ENCODE measurements at regions not wholly inside any gene's neighbourhood (a gene's known extent, or its start where the extent isn't known, plus 50 kb on each side); places are given as distances from the start of the nearest gene placed in this dataset.

DNA sequence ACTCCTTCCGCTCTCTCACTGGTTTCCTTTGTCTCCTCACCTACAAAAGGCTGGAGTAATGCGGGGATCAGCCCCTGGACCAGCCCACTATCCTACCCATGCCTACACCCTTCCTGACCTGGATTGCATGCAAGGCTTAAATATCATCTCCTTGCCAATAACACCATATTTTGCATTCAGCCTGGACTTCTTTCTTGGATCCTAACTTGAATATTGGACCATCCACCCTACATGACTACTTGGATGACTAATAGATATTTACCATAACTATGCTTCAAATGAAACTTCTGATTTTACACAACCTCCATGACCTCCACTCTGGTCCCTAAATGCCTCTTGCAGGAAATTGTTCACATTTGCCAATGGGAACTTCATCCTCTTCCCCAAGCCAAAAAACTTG, 188.3 kb upstream of the AKR1E2 start:
- H3K4me3 ChIP-seq (replicated peaks; ENCODE audit: low read depth, low read length), result no peak overlapping the region
- TF ChIP-seq, protein P1, sequence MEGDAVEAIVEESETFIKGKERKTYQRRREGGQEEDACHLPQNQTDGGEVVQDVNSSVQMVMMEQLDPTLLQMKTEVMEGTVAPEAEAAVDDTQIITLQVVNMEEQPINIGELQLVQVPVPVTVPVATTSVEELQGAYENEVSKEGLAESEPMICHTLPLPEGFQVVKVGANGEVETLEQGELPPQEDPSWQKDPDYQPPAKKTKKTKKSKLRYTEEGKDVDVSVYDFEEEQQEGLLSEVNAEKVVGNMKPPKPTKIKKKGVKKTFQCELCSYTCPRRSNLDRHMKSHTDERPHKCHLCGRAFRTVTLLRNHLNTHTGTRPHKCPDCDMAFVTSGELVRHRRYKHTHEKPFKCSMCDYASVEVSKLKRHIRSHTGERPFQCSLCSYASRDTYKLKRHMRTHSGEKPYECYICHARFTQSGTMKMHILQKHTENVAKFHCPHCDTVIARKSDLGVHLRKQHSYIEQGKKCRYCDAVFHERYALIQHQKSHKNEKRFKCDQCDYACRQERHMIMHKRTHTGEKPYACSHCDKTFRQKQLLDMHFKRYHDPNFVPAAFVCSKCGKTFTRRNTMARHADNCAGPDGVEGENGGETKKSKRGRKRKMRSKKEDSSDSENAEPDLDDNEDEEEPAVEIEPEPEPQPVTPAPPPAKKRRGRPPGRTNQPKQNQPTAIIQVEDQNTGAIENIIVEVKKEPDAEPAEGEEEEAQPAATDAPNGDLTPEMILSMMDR (IDR thresholded peaks at IDR 0.05; ENCODE audit: low read depth, low read length, missing control alignments), result no peak
- DNase-seq (ENCODE audit: extremely low read depth, low read depth), result no peak

DNA sequence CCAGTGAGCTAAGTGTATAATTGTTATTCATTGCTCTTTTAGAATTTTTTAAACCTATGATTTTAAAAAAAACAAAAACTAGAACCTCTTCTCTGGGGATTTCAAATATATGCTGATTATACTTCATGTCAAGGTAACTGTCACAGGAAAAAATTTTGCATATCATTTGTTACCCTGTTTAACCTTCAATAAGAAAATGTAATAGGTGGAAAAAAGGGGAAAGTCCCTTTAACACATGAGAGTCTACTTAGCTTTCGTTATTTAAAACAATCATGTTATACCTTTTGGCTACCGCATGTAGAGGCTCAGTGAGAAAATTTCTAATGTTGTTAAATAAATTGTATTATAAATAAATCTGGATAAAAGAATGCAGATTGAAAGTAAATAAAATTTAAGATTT, 190.1 kb upstream of the AKR1E2 start:
- TF ChIP-seq, protein P1 (IDR thresholded peaks at IDR 0.05; ENCODE audit: low read depth, low read length, missing control alignments), result no peak
- no peak overlapping the region for H3K4me3 ChIP-seq (replicated peaks; ENCODE audit: low read depth, low read length)
- DNase-seq (ENCODE audit: extremely low read depth, low read depth), result no peak

DNA sequence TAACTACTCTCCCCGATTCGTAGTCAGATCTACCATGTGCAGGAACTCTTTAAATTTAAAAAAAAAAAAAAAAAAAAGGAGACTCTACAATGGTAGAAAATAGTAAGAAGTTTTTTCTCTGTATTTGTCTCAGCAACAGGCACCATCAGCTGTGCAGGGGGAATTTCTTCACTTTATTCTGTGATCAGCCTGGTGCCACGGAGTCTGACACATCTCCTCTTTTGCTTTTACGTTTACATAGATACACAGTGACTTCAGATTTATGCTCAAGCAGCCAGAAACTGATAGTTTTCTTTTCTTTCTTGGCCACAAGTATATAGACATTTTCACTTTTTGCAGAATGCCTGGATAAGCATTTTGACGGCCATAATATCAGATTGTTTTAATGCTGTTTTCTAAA, 190.6 kb upstream of the AKR1E2 start:
- TF ChIP-seq, protein P1 (IDR thresholded peaks at IDR 0.05; ENCODE audit: low read depth, low read length, missing control alignments), result no peak
- H3K4me3 ChIP-seq (replicated peaks; ENCODE audit: low read depth, low read length), result no peak overlapping the region
- DNase-seq (ENCODE audit: extremely low read depth, low read depth), result no peak

DNA sequence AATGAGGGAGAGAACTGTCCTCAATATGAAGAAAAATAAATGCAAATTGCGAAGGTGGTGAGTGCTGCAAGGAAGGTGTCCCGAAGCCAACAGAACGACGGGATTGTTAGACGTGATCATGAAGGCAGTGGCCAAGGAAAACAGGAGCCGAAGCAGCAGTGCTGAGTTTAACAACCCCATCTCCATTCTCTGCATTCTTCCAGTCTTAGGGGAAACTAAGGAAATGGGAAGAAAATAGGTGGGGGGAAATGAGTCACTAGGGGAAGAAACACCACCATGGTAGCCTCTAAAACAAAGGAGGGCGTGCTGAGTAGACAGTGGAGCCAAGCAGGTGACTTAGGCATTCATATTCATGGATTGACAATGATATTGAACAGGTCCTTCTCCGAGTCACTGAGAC, 192.2 kb upstream of the AKR1E2 start:
- H3K4me3 ChIP-seq (replicated peaks; ENCODE audit: low read depth, low read length), result no peak overlapping the region
- TF ChIP-seq, protein P1 (IDR thresholded peaks at IDR 0.05; ENCODE audit: low read depth, low read length, missing control alignments), result no peak
- DNase-seq (ENCODE audit: extremely low read depth, low read depth), result no peak

DNA sequence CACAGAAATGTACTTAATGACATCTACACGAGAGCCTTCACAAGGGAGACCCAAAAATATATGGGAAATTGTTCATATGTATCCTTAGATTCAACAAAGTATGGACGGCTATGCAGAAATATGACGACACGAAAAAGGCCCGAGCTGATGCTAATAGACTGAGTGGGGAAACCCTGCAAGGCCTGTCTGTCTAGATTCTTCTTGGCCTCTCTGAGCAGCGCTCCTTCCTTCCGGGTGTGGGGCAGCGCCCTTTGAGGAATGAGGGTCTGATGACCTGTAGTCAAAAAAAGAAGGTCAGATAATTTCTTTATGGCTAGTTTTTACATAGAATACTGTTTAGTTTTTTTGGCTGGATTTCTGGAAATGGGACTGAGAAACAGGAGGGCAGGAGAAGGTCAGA, 192.8 kb upstream of the AKR1E2 start:
- TF ChIP-seq, protein P1 (IDR thresholded peaks at IDR 0.05; ENCODE audit: low read depth, low read length, missing control alignments), result no peak
- H3K4me3 ChIP-seq (replicated peaks; ENCODE audit: low read depth, low read length), result no peak overlapping the region
- no peak for DNase-seq (ENCODE audit: extremely low read depth, low read depth)

DNA sequence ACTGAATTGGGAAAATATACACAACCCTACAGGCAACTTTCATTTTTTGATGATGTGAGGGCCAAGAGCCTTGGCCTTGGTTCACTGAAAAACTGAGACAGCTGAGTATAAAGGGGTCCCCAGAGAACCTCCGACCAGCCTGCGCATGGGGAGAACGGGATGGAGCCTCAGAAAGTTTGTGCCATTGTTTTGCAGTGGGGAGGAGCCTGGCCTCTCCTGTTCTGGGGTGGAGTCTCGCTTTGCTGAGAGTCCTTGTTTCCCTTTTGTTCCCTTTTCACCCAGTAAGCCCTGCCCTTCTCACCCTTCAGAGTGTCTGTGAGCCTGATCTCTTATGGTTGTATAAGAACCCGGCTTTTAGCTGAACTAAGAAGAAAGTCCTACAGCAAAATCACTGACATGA, 193.2 kb upstream of the AKR1E2 start:
- DNase-seq (ENCODE audit: extremely low read depth, low read depth), result no peak
- no peak overlapping the region for H3K4me3 ChIP-seq (replicated peaks; ENCODE audit: low read depth, low read length)
- TF ChIP-seq, protein P1 (IDR thresholded peaks at IDR 0.05; ENCODE audit: low read depth, low read length, missing control alignments), result no peak

DNA sequence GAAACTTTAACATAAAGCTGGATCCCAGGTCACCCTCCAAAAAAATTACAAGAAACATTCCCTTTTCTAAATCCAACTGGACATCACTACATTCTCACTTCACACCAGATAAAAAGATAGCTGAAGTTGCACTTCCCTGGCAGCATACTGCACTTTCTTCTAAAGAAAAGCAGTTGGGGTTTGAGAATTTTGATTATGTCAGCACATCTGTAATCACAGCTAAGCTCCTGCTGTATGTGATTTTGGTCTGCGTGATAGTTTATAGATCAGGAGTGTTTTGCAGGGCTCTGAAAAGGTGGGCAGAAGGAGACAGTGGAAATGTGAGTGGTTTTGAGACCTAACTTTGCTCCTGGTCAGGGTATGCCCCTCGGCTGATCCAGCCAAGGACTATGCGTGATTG, 199.1 kb upstream of the AKR1E2 start:
- no peak for DNase-seq (ENCODE audit: extremely low read depth, low read depth)
- H3K4me3 ChIP-seq (replicated peaks; ENCODE audit: low read depth, low read length), result no peak overlapping the region
- TF ChIP-seq, protein P1 (IDR thresholded peaks at IDR 0.05; ENCODE audit: low read depth, low read length, missing control alignments), result no peak
